EL (cell line): ENCODE measurements at regions not wholly inside any gene's neighbourhood (a gene's known extent, or its start where the extent isn't known, plus 50 kb on each side); places are given as distances from the start of the nearest gene placed in this dataset.
A peak's percentile ranks its signal among the peaks of the same experiment; 100 is the strongest.
"Not testable (repeated sequence)": the region's sequence is repeated elsewhere in the genome, so short reads cannot be mapped to it uniquely, and the experiment has no call there.

ENCODE experiments used
- DNase-seq: peaks from one replicate; pipeline ENCODE4 v3.0.0-alpha.2; 2016

DNA sequence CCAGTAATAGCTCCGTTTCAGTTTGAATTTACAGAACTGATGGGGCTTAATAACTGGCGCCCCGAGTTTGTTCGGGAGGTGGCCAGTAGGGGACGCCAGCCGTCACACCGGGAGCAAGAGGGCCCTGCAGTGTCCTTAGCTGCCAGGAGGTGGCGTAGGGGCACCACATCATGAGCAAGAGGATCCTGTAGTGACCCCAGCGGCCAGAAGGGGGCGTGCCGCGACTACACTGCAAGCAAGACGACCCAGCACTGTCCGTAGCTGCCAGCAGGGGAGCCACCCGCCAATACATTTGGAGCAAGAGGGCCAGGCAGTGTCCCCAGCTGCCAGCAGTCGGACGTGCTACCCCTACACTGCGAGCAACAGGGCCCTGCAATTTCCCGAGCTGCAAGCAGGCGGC, 663.7 kb upstream of the B3GAT1 start:
- peak; percentile 1 for DNase-seq

DNA sequence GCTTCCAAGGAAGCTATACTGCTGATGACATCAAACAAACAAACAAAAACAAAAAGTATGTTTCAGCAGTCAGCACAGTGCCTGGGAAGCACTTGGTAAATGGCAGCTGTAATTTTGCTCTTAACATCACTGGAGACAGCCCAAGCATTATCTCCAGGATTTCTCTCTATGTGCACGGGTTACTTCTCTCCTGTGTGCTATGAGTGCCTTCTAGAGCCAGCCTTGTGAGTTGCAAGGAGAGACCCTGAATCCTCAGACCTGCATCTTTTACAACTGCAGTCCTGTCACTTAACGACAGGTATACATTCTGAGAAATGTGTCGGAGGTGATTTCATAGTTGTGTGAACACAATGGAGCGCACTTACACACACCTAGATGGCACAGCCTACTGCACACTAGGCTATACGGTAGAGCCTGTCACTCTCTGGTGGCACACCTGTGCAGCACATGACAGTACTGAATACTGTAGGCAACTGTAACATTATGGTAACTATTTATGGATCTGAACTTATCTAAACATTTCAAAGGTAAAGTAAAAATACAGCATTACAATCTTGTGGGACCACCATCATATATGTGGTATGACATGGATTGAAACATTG, 662.5 kb upstream of the B3GAT1 start:
- DNase-seq = no peak

DNA sequence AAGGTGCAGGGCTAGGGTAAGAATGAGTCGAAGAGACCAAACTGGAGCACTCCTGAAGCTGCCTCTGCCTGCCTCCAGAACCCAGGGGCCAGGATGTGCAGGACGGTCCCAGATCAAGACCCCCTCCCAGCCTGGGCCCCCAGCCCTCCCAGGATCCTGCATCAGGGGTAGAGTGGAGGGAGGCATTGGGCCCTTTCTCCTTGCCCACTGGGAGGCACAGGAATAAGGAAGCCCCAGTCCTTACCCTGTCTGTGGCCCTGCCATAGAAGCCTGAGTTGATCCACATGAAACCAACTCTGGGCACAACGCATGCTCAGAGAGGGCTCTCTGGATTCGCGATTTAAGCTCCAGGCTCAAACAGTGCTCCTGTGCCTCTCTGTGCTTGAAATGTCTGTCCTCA, 661.8 kb upstream of the B3GAT1 start:
- no peak for DNase-seq

DNA sequence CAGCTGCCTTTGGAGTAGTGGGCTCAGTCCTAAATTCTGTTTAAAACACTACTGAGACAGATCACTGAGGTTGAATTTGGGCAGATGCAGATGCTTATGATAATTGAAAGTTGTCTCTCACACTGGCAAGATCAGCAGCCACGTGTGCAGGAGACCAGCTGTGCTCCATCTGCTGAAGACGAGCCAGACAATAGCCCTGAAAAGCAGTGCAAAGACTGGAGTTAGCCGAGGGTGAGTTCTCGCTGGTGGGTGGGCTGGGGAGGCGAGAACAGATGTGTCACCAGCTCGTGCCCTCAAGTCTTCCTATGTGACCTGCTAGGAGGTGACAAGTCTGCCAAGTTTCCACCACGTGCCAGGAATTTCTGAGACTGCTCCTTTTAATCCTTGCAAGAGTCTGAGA, 661.3 kb upstream of the B3GAT1 start:
- no peak for DNase-seq

DNA sequence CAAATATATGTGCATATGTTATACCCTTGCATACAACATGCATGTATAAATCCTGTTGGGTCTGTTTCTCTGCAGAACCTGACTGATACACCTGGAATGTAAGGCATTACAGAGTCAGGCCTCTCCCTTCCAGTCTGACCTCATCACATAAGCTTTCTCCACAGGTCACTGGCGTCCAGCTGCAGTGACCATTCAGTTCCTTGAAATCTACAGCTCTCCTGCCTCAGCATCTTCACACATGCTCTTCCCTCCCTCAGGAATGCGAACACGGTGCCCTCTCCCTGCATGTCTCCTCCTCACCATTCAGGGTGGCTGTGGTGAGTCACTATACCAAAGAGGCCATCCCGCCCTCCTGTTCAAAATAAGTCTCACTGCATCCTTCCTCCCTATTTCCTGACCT, 657.8 kb upstream of the B3GAT1 start:
- no peak for DNase-seq

DNA sequence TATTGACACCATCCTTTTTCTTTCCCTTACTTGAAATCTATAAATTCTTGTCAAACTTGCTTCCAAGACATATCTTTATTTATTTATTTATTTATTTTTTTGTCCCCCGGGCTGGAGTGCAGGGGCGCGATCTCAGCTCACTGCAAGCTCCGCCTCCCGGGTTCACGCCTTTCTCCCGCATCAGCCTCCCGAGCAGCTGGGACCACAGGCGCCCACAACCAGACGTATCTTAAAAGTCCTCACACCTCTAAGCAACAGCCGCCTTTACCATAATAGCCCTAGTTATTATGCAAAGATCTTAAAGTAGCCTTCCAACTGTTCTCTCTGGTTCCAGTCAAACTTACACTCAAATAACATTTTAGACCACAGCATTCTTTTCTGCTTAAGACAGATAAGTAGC, 657.0 kb upstream of the B3GAT1 start:
- no peak for DNase-seq

DNA sequence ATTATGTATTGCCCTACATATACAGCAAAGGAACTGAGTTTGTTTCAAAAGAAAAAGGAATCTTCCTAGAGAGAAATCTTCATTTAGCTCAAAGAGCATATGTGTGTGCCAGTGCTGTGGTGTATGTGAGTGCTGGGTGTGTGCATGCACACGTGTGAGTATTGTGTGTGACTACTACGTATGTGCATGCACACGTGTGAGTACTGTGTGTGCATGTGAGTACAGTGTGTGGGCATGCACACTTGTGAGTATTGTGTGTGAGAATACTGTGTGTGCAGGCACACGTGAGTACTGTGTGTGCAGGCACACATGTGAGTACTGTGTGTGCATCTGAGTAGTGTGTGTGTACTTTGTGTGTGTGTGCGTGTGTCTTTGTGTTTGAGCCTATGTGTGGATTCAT, 651.0 kb upstream of the B3GAT1 start:
- no peak for DNase-seq

DNA sequence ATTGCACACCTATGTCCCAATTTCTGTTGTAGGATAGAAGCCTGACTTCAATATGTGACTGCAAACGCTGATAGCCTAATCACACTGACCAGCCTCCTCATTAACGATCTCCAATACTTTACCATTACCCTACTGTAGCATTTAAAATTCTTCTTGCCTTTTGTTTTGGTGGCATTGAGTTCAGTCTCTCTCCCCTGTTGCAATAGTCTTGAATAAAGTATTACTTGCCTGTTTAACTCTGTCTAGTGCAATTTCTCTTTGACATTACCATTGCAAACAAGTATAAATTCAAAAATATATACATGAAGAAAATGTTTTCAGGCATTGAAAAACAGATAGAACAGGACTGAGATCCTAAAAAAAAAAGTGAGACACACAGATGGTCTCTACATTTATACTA, 649.1 kb upstream of the B3GAT1 start:
- DNase-seq = no peak

DNA sequence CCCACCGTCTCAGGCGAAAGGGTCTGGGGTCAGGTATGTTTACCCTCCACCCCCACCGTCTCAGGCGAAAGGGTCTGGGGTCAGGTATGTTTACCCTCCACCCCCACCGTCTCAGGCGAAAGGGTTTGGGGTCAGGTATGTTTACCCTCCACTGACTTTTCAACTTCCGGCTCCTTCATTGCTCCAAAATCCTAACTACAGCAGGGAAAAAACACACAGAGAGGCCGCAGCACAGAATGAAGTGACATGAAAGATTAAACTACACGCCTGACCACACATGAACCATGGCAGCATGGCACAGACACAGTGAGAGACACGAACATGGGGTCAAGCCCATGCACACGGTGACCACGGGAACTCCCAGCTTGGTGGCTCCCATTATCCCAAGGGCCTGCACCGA, 634.9 kb upstream of the B3GAT1 start:
- no peak for DNase-seq

DNA sequence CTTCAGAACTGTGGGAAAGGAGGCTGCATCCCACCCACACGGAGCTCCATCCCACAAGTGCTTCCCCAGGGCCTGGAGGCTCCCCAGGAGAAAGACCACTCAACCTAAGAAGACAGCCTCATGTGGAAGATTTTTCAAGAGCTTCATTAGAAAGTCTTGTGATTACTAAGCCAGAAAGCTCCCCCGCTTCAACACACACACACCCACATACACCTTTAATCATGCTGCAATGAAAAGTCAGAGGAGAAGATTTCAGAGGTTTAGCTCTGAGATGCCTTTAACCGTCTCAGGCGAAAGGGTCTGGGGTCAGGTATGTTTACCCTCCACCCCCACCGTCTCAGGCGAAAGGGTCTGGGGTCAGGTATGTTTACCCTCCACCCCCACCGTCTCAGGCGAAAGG, 634.5 kb upstream of the B3GAT1 start:
- DNase-seq = no peak

DNA sequence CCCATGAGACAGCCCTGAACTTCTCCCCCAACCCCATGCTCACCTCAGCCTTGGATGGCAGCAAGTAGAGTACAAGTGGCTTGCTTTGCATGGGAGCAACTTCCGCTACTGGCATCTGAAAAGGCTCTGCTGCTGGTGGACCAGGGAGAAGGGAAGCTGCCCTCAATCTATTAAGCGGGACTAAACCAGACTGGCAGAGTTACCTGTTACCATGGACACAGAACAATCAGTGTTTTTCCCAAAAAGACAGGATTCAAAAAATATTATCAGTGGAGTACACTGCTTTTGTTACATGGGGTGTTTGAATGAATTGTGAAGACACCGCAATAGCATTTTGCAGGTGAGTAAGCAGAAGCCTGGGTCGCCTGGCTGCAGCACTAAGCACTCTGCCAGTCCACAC, 631.4 kb upstream of the B3GAT1 start:
- DNase-seq = no peak

DNA sequence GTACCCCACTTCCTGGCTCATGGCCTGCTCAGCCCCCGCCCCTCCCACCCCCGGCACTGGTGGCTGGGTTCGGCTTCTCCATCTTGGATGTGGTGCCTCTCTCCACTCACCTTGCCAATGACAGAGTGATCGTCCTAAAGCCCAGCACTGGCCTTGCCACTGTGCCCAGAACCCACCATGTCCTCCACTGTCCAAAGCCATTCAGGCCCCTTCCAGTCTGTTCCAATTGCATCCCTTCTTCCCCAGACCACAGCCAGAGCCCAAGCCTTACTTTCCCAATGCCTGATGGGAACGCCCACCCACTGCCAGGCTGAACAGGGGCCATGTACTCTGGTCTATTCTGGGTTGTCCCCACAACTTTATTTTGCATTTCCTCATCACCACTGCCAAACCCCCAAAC, 625.8 kb upstream of the B3GAT1 start:
- DNase-seq = no peak

DNA sequence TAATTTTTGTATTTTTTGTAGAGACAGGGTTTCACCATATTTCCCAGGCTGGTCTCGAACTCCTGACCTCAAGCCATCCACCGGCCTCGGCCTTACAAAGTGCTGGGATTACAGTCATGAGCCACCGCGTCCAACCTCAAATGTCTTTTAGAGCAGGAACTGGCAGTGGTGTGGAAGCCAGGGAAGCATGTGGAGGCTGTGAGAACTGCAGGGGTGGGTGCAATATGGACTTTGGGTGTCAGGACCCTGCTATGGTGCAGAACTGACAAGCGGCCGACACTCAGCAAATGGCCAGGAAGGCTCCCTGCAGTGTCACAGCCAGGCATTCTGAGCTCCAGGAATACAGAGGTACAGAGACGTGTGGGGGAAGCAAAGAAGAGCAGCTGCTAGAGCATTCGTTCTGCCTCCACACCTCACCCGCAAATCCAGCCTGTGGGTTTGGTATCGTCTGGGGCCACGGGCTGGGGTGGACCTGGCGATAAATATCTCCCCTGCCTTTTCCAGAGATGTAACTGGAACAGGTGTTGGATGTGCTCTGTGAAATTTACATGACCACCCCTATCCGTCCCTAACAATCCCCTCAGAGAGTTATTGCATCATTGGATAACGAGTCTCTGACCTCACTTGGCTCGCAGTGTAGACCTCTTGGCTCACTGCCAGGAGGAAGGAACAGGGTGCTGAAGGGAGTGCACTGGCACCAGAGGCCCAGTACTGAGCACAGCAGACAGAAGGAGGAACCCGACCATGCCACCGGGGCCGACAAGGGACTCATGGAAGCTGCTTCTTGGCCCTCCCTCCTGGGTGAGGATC, 624.7 kb upstream of the B3GAT1 start:
- no peak for DNase-seq

DNA sequence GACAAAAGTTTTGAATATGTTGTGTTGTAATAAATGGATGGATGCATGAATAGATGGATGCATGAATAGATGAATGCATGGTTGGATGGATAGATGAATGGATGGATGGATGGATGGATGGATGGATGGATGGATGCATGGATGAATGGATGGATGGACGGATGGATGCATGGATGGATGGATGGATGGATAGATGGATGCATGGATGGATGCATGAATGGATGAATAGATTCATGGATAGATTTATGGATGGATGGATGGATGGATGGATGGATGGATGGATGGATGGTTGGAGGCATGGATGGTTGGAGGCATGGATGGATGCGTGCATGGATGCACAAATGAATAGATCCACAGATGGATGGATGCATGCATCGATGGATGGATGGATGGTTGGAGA, 623.2 kb upstream of the B3GAT1 start:
- DNase-seq = no peak

DNA sequence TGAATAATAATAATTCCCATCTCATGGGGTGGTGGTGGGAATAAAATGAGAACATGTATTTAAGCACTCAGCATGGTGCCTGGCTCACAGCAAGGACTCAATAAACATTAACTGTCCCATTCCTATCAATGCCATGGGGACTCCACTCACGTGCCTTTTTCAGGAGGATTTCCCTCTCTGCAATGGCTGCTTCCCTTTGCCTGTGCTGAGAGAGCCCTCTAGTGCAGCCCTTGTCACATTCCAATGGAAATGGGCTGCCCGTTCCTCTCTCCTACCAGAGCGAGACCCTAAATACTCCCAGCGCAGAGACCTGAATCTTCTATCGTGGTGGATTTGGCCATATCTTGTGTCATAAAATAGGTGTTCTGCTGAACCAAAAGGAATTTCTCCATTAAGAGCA, 621.5 kb upstream of the B3GAT1 start:
- no peak for DNase-seq

DNA sequence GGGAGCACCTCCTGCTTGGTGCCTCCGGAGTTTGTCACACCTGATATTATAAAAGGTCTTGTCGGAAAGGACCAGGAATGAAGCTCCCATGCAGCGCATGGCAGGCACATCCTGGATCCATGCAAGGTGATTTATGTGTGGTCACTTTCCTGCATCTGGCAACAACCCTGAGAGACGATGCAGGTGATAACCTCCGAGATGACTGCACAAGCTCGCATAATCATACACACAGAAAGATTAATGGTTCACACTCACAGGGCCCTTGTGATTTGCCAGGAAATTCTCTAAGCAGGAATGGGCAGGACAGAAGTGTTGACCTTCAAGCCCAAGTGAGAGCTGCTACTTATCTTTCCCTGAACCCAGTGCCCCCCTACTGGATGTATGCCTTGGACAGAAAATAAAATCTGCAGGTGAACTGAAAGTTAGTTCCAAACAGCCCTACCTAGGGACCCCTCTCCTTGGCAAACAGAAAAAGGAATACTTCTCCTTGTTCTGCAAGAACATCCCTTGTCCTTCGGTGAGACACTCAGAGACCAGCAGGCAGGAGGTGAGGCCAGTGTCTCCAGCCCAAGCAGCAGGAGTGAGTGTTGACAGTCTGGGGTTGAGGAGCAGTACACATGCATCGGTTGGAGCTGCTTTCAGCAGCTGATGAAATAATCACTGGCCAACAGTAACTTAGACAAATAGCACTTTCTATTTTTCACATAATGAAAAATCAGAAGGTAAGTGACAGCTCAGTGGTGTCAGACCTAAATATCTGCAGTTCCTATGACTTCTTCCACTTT, 619.4 kb upstream of the B3GAT1 start:
- no peak for DNase-seq

DNA sequence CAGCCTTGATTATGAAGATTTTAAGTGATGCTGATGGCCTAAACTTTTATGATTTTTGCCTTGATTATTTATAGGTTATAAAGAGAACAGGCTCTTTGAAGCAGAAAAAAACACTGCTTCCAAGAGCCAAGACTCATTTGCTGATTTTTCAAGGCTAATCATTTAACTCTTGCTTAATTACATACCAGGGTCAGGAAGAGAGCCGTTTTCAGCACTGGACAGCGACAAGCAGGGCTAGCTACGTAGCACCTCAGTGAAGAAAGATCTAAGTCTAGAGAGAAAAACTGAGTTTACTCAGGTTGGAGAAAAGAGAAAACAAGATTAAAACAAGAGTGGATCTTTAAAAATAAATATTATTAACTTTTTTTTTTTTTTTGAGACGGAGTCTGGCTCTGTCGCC, 615.4 kb upstream of the B3GAT1 start:
- DNase-seq = no peak

DNA sequence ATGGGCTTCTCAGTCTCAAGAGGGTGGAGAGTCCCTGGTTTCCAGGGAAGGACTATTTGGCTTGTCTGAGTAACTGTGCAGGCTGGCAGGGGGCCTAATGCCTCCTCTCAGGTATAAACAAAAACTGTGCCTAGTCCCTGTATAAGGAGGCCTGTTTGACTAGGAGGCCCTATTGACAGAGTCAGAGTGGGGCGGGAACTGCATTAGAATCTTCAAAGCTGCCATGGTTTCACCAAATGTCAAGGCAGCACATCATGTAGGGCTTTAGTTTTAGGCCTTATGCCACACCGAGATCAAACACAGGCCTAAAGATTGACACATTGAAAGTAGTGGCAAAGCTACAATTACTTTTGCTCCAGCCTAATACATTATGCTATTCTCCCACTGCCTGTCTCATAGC, 611.5 kb upstream of the B3GAT1 start:
- DNase-seq = no peak

DNA sequence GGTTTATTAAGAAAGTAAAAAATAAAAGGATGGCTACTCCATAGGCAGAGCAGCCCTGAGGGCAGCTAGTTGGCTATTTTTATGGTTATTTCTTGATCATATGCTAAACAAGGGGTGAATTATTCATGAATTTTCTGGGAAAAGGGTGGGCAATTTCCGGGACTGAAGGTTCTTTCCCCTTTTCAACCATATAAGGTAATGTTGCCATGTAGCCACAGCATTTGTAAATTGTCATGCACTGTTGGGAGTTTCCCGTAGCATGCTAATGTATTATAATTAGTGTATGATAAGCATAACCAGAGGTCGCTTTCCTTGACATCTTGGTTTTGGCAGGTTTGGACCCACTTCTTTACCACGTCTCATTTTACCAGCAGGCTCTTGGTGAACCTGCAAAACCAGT, 610.4 kb upstream of the B3GAT1 start:
- DNase-seq = no peak

DNA sequence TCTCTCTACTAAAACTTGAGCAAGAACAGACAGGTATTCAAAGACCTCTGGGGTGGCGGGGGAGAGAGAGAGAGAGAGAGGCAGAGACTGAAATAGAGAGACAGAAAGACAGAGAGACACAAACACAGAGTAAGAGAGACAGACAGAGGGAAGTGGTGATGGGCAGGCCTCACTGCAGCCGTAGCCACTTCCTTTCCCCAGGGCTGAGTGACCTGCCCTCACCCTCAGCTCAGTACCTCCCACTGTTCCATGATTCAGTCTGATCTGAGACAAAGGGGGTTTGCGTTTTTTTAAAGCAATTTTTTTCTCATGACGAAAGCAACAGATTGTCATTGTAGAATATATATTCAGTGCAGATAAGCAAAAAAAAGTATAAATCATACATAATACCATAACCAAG, 607.9 kb upstream of the B3GAT1 start:
- DNase-seq = no peak

DNA sequence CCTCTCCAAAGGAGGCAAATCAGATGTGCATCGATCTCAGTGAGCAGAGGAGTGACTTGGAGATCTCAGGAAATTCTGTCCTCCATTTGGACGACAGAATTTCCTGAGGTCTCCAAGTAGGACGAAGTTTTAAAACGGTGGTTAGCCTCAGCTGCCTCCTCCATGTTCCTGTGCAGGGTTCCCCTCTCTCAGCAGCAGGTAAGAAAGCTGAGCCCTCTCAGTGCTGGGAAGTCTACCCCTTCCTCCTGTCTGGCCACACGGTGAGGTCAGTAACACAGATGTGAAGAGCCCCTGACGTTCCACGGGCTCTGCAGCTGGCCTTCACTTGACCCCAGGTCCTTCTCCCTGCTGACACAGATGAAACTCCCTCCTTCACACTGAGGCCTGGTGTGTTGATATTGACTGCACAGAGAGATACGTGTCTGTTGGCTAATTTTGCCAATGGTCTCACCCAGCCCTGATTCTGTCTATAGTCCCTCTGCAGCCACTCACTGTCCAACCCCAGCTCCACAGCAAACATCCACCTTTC, 607.4 kb upstream of the B3GAT1 start:
- DNase-seq = no peak

DNA sequence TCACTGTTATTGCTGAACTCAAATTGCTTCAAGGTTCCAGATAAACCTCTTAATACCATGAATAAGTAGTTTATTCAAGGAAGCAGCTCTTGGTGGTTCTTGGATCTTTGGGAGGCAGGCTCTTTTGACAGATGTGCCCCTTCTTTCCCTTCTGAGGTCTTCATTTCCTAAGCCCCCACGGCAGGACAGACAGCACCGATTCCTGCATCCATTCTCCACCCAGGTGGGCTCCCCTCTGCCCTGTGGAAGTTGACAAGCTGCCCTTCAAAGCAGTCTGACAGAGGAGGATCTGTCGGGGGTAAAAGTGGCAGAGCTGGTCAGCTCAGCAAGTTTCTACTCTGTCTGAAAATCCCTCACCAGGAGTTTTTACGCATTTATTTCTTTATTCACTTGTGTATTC, 605.3 kb upstream of the B3GAT1 start:
- no peak for DNase-seq

DNA sequence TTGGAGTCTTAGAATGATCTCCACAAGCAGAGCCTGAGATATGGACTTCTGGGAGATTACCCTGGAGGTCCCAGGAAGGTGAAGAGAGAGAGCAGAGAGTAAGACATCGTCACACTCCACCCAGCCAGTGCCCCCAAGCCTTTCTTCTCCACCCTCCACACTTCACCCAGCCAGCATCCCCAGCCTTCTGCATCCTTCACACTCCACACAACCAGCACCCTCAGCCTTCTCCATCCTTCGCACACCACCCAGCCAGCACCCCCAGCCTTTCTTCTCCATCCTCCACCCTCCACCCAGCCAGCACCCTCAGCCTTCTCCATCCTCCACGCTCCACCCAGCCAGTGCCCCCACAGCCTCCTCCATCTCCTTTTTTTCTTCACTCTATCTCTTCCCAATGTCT, 603.9 kb upstream of the B3GAT1 start:
- no peak for DNase-seq

DNA sequence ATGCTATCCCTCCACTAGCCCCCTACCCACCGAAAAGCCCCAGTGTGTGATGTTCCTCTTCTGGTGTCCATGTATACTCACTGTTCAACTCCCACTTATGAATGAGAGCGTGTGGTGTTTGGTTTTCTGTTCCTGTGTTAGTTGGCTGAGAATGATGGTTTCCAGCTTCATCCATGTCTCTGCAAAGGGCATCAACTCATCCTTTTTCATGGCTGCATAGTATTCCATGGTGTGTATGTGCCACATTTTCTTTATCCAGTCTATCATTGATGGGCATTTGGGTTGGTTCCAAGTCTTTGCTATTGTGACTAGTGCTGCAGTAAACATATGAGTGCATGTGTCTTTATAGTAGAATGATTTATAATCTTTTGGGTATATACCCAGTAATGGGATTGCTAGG, 599.3 kb upstream of the B3GAT1 start:
- not testable (repeated sequence) for DNase-seq
